DMS 273 (cell line): ENCODE measurements at regions not wholly inside any gene's neighbourhood (a gene's known extent, or its start where the extent isn't known, plus 50 kb on each side); places are given as distances from the start of the nearest gene placed in this dataset.

Experiments
- DNase-seq: peaks from one replicate; lab custom pipeline; 2025; ENCODE audit not compliant: unreplicated experiment; lab: John Stamatoyannopoulos, UW

DNA sequence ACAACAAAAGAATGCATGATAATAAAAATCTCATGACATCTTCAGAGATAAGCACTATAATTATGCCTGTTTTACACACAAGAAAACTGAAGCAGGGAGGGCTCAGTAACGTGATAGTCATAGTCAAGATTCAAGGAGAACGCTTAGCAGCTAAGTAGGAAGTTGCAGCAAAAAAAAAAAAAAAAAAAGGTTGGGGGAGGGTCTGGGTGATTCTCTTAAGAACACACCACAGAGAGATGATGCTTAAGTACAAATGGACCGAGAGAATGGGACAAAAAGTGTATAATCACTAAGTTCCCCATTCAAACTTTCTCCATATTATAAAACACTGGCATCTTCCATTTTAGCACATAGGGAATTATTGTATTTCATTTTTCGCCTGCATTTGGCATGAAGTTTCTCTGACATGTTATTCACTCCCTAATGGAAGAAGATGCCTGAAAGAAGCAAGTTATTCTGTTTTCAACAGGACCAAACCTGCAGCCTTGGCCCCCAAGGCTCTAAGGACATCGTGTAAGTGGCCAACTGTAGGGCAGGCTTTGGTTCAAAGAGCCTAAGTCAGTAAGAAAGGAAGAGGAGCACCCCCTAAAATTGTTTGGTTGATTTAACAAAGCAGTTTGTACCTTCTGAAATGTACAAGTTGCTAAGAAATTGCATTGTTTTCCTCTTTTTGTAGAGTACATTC, 142.9 kb upstream of the TMPO start:
- no peak for DNase-seq

DNA sequence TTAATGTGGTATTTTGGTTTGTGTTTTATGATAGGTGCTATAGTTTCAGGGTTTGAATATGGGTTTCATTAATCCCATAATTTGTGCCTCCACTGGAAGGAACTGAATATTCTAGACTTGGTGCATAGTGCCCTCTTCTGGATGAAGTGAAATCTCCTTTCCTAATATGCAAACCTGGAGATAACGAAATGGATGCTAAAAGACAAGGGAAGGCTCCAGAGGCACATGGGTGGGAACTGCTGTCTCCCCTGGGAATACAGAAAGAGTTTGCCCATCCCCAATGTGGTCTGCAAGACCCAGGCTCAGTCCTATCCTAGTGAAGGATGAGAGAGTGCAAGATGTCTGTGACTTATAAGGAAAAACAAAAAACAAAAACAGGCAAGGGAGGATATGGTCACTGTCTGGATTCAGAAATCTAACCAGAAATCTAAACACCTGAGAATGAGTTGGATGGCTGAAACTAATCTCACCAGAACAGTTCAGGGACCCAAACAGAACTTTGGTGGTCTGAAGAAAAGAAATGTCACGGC, 142.3 kb upstream of the TMPO start:
- peak; percentile 73 for DNase-seq

DNA sequence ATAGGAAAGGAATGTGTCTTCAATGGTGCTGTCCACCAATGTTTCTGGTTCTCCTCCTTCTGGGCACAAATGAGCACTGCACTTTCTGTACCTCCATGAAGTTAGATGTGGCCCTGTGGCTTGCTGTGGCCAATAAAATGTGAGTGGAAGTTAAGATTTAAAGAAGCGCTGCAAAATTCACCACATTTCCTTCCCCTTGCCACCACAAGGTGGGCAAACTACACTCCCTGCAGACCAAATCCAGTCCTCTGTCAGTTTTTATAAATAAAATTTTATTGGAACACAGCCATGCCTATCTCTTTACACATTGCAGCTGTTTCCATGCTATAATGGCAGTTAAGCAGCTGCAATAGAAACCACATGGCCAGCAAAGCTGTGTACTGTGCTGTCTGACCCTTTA, 141.4 kb upstream of the TMPO start:
- peak; percentile 17 for DNase-seq

DNA sequence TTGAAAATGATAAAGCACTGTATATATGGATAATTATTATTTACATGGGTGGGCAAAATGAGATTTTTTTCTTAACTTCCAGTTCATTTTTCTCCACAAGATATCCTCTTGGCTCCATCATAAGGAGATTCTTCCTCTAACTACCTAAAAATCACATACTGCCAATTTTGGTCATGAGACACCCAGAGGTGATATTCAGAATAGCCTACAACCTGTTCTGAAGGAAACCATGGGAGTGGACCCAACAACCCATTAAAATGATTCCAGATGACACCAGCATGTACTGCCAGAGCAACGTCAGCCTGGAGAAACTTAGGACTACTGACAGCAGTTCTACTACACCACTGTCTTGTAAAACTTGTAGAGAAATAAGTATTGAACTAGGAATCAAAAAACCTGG, 136.3 kb upstream of the TMPO start:
- DNase-seq, result no peak

DNA sequence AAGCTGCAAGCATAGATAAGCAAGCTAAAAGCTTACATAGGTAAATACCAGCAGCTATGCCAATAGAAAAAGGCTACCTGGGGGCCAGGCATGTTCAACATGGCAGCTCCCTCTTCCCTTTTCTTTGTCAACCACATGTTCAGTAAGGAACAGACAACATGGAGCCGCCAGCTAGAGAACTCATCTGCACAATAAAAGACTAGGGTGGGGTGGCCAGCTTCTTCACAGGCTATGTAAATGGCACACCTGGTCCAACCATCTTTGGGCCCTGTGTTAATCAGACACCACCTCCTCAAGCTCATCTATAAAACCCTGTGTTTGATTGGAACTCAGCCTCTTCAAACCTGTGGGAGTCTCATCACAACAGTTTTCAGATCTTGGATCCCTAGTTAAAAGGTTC, 129.7 kb upstream of the TMPO start:
- DNase-seq, result no peak

DNA sequence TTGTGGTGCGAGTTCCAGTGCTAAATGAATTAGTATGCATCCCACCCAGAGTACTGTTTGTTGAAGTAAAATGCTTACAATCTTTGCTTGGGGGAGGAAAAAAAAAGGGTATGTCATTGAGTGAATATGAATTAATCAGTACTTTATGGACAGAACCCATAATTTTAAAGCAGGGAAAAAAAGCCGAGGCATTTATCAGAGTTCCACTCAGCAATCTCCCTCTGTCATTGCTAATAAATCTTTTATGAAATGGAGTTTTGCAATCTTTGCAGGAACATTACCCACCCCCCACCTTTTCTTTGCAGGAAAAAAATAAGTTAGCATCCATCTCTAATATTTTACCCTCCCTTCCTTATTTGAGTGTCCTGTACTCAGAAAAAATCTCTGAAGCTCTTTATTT, 127.9 kb upstream of the TMPO start:
- DNase-seq, result no peak

DNA sequence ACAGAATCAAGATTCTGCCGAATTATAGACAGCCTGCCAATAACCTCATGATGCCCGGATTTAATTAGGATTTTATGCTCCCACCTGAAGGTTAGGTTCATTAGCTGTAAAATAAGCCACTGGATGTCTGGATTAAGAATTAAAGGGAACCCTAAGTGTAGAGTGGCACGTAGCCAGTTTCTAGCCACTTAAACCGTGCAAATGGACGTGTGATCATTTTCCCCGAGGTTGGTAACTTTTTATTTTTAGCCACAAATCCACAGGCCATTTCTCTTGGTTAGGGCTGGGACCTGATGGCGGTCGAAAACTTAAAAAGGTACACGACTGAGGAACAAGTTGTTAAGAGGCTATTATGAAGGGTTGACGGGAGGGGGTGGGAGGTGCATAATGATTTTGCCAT, 127.3 kb upstream of the TMPO start:
- DNase-seq, result no peak

DNA sequence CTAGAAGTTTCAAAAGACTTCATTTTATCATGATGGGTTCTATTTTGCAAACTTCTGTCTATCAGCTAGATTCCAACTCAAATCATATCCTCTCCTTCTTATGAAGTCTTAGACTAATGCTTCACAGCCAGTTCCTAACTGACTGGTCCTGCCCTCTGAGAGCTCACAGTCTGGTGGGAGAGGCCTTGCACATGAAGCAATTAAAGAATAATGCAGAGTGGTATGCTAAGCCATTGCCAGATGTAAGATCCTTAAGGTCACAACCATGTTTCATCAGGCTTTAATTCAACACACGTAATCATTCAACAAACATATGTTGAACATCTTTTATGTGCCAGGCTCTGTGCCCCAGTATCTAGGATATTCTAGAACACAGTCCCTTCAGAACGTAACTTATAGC, 125.8 kb upstream of the TMPO start:
- DNase-seq, result no peak

DNA sequence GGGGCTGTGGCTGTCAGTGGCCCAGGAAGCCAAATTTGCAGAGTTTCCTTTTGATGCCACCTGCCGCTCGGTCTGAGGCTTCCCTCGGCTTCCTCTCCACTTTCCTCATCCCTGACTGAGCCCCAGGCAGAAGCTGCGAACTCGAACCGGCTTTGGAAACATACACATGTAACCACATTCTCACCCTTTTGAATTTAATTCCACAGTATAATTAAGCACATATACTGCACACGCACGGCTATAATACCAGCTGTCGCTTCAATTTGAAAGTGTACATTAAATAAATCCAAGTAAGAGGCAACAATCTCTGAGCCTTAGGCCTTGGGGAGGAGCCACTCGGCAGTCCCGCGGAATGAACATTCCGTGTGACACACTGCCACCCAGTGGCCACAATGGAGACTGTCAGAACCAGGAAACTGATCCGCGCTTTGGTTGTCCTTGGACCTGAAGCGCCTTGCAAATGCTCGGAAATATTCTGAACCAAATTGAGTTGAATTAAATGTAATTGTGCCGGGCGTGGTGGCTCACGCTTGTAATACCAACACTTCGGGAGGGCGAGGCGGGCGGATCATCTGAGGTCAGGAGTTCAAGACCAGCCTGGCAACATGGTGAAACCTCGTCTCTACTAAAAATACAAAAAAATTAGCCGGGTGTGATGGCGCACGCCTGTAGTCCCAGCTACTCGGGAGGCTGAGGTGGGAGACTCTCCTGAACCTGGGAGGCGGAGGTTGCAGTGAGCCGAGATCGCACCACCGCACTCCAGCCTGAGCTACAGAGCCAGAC, 117.9 kb upstream of the TMPO start:
- peak; percentile 87 for DNase-seq

DNA sequence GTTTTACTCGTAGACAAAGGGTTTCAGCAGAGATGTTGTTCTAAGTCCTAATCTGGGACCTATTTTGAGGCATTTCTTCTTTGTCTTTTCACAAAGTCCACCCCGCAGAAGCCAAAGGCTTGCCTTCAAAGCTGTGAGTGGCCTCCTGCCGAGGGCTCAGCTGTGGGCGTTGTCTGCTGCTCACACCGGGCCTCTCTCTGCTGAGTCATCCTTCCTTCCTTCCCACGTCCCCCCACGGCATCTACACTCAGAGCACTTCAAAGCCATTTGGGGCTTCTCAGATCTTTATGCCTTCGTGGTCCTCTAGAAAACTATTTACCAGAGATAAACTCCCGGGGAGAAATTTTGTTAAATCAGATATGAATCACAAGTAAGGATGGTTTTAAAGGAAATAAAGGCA, 115.9 kb upstream of the TMPO start:
- DNase-seq, result peak; percentile 26

DNA sequence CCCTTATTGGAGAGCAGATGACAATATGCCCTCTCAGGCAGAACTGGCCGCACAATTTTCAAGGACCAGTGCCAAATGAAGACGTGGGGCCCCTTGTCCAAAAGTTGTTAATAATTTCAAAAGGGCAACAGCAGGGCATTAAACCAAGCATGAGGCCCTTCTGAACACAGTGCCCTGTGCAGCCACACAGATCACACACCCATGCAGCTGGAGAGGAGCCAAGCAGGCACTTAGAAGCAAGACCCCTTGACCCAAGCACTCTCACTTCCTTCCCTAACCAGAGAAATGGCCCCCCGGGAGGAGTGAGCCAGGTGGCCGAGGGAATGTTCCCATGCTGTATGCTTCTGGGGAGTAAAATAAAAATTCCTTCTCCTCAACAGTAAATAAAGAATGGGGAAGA, 114.0 kb upstream of the TMPO start:
- peak; percentile 11 for DNase-seq

DNA sequence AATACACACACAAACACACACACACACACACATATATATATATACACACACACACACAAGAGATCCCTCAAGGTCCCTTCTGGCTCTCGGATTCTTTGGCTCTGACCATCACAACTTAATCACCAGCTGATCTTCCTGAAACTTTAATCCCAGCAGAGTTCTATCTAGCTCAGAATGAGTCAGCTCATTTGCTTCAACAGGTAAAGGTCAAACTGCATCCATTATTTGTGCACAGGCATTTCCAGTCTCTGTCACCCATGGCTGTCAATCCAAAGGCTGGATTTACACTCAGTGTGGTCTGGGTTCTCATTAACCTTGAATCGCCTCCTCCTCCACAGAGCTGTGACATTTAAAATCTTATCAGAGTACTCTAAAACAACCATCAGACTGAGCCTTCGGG, 113.3 kb upstream of the TMPO start:
- DNase-seq, result no peak

DNA sequence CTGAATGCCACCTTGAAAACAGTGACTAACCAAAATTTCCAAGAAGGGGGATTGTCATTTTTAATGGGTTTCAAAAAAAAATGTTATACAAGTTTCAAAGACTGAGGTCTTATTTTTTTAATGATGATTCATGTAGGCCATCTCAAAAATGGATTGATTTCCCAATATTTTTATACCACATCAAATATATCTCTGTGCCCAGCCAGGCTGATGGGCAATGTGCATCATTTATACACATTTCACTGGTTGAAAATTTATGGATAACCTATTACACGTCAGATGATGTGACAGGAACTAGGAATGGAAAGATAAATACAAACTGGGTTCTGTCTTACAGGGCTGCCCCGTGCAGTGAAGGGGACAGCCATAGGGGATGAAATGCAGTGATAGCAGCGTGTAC, 112.7 kb upstream of the TMPO start:
- no peak for DNase-seq

DNA sequence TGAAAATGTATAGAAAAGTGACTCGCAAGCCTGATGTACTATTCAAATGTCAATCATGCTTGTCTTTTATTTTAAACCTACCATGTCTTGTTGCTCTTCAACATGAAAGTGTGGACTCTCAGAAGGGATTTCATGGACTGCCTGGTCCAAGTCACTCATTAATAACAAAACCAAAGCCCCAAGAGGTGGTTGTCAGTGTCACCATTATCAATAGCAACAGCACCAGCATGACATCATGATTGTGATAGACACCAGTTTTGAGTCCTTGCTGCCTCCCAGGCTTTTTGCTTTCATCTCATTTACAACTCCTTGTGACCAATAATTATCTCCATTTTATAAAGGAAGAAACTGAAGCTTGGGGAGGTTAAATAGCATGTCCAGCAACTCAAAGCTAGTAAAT, 112.0 kb upstream of the TMPO start:
- no peak for DNase-seq

DNA sequence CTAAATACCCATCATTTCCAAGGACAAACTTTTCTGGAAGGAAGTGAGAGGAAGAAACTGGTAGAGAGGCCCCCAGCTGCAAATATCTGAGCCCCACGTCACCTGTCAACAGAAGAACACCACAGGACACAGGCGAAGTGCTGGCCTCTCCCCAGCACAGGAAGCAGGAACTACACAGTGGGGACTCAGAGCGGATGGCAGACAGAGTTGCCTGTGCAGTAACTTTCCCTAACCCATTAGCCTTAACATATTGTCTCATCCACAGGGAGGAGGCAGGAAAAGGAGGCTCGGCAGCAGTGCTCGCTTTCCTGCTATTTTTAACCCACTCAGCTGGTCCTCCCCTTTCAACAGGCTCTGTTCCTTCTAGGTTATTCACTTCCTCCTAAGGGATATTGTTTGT, 111.5 kb upstream of the TMPO start:
- no peak for DNase-seq

DNA sequence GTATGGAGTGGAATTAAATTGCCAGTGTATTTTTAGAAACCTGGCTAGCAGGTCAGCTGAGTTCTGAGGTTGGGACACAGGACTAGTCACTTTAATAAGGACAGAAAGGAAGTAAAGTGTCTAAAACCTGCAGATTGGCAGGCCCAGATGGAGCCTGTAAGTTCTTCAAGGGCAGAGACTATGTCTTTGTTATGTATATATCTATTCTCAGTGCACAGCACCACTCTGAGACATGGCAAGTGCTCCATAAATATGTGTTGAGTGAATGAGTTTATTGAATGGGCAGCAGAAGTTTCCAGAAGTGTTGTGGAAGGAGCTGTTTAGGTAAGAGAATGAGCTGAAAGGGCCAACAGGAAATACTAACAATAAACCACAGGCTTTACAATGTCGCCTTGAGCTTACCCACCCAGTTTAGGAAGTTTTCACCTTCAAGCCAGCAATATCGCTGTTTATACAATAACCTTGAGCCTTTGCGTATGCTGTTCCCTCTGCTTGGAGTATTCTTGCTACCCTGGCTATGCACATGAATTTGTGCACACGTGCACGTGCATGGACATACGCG, 109.5 kb upstream of the TMPO start:
- DNase-seq, result no peak

DNA sequence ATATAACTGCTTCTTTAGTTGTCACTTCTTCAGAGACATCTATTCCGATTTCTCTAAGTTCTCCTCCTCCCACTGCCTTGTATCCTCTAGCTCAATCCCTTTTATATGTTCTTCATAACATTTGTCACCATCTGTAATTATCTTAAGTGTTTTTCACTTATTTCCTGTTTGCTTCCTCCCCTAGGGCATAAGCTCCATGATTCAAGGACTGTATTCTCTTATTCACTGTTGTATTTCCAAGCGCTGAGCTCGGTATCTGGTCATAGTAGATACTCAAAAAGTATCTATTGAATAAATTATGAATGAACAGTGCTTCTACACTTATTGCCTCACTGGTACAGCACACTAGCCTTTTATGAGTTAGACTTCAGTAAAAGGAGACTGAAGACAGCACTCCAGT, 109.0 kb upstream of the TMPO start:
- no peak for DNase-seq

DNA sequence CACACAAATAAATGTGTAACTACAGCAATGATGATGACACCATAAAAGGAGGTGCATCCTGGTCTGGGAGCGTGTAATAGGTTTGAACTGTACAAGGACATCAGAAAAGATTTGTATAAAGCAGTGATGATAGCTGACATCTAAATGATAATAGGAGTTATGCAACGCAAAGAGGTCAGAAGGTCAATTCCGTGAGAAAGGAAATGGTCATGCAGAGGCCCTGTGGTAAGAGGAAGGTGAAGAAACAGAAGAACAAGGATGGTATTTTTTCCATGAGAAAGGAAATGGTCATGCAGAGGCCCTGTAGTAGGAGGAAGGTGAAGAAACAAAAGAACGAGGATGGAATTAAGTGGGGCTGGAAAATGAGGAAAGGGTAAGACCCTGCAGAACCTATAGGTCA, 106.7 kb upstream of the TMPO start:
- no peak for DNase-seq

DNA sequence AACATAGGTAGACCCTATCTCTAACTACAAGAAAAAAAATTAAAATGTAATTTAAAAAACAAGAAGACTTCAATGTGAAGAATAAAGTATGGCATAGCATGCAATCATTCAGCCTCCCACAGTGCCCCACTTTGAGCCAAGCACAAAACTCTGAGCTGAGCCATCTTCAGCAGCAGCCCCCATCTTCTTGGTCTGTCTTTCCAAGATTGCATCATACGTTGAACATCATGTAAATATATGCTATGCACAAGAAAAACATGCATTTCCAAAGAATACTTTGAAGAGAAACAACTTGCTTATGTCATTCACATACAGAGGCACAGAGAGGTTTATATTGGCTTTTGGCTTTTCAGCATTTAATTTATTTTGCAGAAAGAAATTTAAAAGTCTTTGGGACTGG, 105.8 kb upstream of the TMPO start:
- no peak for DNase-seq

DNA sequence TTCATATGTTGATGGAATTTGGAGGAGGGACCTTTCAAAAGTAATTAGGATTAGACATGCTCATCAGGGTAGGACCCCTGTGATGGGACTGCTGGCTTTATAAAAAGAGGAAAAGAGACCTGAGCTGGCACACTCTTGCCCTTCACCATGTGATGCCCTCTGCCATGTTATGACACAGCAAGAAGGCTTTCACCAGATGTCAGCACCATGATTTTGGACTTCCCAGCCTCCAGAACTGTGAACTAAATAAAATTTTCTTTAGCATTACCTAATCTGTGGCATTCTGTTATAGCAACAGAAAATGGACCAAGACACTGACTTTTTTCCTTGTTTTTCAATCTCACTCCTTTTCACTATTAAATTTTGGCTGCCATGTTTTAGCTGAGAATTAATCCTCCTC, 105.0 kb upstream of the TMPO start:
- DNase-seq, result no peak

DNA sequence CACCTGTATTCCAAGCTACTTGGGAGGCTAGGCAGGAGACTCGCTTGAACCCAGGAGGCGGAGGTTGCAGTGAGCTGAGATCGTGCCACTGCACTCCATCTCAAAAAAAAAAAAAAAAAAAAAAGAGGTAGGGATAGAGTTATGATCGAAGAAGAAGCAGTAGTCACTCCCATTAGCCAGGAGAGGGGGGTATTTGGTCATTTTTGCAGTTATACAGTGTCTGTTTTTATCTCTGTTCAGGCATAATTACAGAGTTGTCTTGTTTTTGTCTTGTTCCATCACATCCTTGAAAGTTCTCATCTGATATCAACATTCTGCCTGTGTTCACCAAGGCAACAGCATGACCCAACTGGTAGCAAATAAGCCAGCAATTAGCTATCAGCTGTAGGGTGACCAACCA, 98.5 kb upstream of the TMPO start:
- peak; percentile 62 for DNase-seq

DNA sequence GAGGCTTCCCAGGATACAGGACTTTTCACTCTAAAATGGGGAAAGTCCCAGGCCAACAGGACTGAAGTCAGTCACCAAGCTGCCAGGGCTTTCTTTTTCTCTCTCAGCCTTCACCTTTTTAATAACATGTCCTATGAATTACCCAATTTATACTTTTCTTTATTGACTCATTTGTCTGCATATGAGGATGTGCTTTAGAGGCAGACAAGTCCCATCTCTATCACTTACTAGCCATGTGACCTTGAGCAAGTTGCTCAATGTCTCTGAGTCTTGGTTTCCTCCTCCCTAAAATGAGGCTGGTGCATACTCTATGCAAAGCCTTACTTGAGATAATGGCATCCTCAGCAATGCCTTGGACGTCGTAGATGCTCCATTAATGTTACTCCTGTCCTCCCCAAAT, 98.1 kb upstream of the TMPO start:
- DNase-seq, result no peak
